Epithelial cell of esophagus (primary cell): ENCODE measurements at regions not wholly inside any gene's neighbourhood (a gene's known extent, or its start where the extent isn't known, plus 50 kb on each side); places are given as distances from the start of the nearest gene placed in this dataset.
"Not testable (repeated sequence)": the region's sequence is repeated elsewhere in the genome, so short reads cannot be mapped to it uniquely, and the experiment has no call there.

Experiments used
- DNase-seq: peaks from one replicate; pipeline ENCODE4 v3.0.0; 2010; ENCODE audit warnings: low read depth
- H3K4me3 ChIP-seq: 2 replicates; pipeline ENCODE4 v1.5.1; 2011; ENCODE audit warnings: mild to moderate bottlenecking, low read length, control low read depth
- CTCF ChIP-seq: IDR thresholded peaks from 2 replicates; pipeline ENCODE4 v1.5.1; 2011; ENCODE audit warnings: low read depth, mild to moderate bottlenecking, low read length, control low read depth, inconsistent platforms; ENCODE audit not compliant: insufficient read depth; ENCODE audit errors: missing control alignments

GRCh38 chr9:42656789-42657188 lies 473.3 kb downstream of the SPATA31A6 start:
- DNase-seq, H3K4me3 ChIP-seq: not testable (repeated sequence)

- not testable (repeated sequence) for H3K4me3 ChIP-seq, DNase-seq
Measured at GRCh38 chr9:42657496-42657895, 474.0 kb downstream of the SPATA31A6 start.

- not testable (repeated sequence) for H3K4me3 ChIP-seq
- peak; percentile 84 for DNase-seq
Measured at GRCh38 chr9:42697146-42697545, 513.7 kb downstream of the SPATA31A6 start.

GRCh38 chr9:42702890-42703289 lies 519.4 kb downstream of the SPATA31A6 start:
- peak; percentile 85 for DNase-seq
- H3K4me3 ChIP-seq, result not testable (repeated sequence)

GRCh38 chr9:42724841-42725835 lies 541.7 kb downstream of the SPATA31A6 start:
- DNase-seq, result peak; percentile 11
- peak overlapping the region; percentile 46 for H3K4me3 ChIP-seq

- peak overlapping the region; percentile 17 for H3K4me3 ChIP-seq
- peak; percentile 80 for TF ChIP-seq CTCF
- DNase-seq, result peak; percentile 81
Measured at GRCh38 chr9:42743030-42743814, 559.8 kb downstream of the SPATA31A6 start.

GRCh38 chr9:42757251-42757650 lies 573.8 kb downstream of the SPATA31A6 start:
- DNase-seq, H3K4me3 ChIP-seq: not testable (repeated sequence)

- not testable (repeated sequence) for H3K4me3 ChIP-seq
- DNase-seq, result peak; percentile 24
Measured at GRCh38 chr9:42759320-42759719, 575.9 kb downstream of the SPATA31A6 start.

- not testable (repeated sequence) for H3K4me3 ChIP-seq, DNase-seq
Measured at GRCh38 chr9:42782201-42782600, 598.7 kb downstream of the SPATA31A6 start.

GRCh38 chr9:42792725-42793124 lies 609.3 kb downstream of the SPATA31A6 start:
- not testable (repeated sequence) for H3K4me3 ChIP-seq
- DNase-seq, result peak; percentile 8

- not testable (repeated sequence) for H3K4me3 ChIP-seq, DNase-seq
- peak; percentile 35 for TF ChIP-seq CTCF
Measured at GRCh38 chr9:42798571-42798970, 615.1 kb downstream of the SPATA31A6 start.

GRCh38 chr9:42802716-42803115 lies 619.3 kb downstream of the SPATA31A6 start:
- not testable (repeated sequence) for DNase-seq, H3K4me3 ChIP-seq

- H3K4me3 ChIP-seq, DNase-seq: not testable (repeated sequence)
Measured at GRCh38 chr9:42806674-42807073, 623.2 kb downstream of the SPATA31A6 start.

GRCh38 chr9:42821468-42821867 lies 638.0 kb downstream of the SPATA31A6 start:
- DNase-seq, H3K4me3 ChIP-seq: not testable (repeated sequence)

GRCh38 chr9:42848156-42848555 lies 664.7 kb downstream of the SPATA31A6 start:
- DNase-seq, result not testable (repeated sequence)

GRCh38 chr9:42850896-42851693 lies 667.6 kb downstream of the SPATA31A6 start:
- H3K4me3 ChIP-seq, DNase-seq: not testable (repeated sequence)

More at GRCh38 chr9:42848156-42848555, 664.7 kb downstream of the SPATA31A6 start:
- H3K4me3 ChIP-seq, result not testable (repeated sequence)
